ENCODE measurements at regions not wholly inside any gene's neighbourhood (a gene's known extent, or its start where the extent isn't known, plus 50 kb on each side); places are given as distances from the start of the nearest gene placed in this dataset.

DNA sequence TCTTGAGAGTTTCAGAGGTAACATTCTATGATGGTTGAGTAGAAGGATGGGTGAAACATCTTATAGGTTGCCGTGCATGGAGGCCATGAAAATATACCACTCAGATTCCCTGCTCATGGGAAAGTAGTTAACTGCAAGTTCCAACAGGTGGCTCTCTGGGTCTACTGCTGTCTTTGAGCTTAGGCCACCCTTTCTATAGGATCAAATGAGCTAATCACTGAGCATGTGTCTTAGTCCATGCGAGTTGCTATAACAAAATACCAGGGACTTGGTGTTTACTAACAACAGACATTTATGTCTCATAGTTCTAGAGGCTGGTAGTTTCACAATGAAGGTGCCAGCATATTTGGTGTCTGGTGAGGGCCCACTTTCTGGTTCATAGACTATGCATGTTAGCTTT is 144.8 kb upstream of the UNC5C start:
- Histone ChIP-seq H3K9me3 (no peaks in the 10 kb centered on the region), H3K36me3 (no peaks in the 10 kb centered on the region), H3K4me3 (no peak overlapping the region), H3K27me3 (replicated peaks; ENCODE audit: insufficient read depth) (no peaks in the 10 kb centered on the region), H3K27ac (no peak overlapping the region), H3K4me1 (replicated peaks) (no peaks in the 10 kb centered on the region)
- intact Hi-C loops (cut with DNase I): no loop called here
- DNase-seq (ENCODE audit: low spot score): no peak
- 44% methylated on average over 2 of the region's 2 CpGs for WGBS
- TF ChIP-seq POLR2AphosphoS5 (IDR thresholded peaks at IDR 0.05): no peak
- no peak for TF ChIP-seq POLR2A (IDR thresholded peaks at IDR 0.05)
- TF ChIP-seq, protein P1, sequence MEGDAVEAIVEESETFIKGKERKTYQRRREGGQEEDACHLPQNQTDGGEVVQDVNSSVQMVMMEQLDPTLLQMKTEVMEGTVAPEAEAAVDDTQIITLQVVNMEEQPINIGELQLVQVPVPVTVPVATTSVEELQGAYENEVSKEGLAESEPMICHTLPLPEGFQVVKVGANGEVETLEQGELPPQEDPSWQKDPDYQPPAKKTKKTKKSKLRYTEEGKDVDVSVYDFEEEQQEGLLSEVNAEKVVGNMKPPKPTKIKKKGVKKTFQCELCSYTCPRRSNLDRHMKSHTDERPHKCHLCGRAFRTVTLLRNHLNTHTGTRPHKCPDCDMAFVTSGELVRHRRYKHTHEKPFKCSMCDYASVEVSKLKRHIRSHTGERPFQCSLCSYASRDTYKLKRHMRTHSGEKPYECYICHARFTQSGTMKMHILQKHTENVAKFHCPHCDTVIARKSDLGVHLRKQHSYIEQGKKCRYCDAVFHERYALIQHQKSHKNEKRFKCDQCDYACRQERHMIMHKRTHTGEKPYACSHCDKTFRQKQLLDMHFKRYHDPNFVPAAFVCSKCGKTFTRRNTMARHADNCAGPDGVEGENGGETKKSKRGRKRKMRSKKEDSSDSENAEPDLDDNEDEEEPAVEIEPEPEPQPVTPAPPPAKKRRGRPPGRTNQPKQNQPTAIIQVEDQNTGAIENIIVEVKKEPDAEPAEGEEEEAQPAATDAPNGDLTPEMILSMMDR (IDR thresholded peaks at IDR 0.05): no peak

DNA sequence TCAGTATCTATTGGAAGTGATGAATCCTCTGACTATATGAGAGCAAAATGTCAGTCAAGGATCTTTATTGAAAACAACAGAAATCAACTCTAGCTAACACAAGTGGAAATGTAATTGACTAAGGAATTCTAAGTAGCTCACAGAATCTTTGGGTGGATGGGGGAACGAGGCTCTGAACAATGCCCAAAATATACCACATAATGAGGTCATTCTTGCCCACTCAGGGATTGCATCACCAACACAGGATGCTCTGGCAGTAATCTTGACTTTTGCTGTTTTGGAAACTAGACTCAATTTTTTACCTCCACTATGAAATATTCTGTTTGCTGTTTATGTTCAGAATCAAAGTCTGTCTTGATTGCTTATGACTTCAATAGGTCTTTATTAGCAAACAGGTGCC is 127.4 kb upstream of the UNC5C start:
- DNase-seq (ENCODE audit: low spot score): no peak
- no peaks in the 10 kb centered on the region for H3K9me3 ChIP-seq
- TF ChIP-seq, protein P1 (IDR thresholded peaks at IDR 0.05): no peak
- TF ChIP-seq POLR2A (IDR thresholded peaks at IDR 0.05): no peak
- TF ChIP-seq POLR2AphosphoS5 (IDR thresholded peaks at IDR 0.05): no peak

DNA sequence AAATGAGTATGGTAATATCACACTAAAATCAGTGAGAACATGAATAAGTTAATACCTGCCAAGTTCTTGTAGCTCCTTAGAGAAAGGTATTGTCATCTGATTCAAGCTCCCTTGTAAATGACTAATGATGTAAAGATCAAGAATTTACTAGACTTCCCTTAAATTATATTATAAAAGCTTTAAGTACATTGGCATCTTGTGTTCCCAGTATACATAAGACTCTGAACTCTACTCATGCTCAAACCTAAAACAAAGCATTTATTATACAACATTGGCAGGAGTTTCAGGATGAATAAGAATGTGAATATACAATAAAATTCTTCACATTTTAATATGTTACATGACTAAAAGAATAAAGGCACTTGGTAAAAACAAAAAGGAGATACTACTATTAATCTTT is 126.8 kb upstream of the UNC5C start:
- H3K4me3 ChIP-seq: no peak overlapping the region
- DNase-seq (ENCODE audit: low spot score): no peak
- TF ChIP-seq POLR2AphosphoS5 (IDR thresholded peaks at IDR 0.05): no peak
- TF ChIP-seq, protein P1 (IDR thresholded peaks at IDR 0.05): no peak
- TF ChIP-seq POLR2A (IDR thresholded peaks at IDR 0.05): no peak
- H3K27ac ChIP-seq: no peak overlapping the region
- no peaks in the 10 kb centered on the region for H3K27me3 ChIP-seq (replicated peaks; ENCODE audit: insufficient read depth)
- no peaks in the 10 kb centered on the region for H3K36me3 ChIP-seq
- no peaks in the 10 kb centered on the region for H3K9me3 ChIP-seq
- no peaks in the 10 kb centered on the region for H3K4me1 ChIP-seq (replicated peaks)
- intact Hi-C loops (cut with DNase I): no loop called here

More for the DNA sequence above, 127.4 kb upstream of the UNC5C start:
- no peaks in the 10 kb centered on the region for H3K27me3 ChIP-seq (replicated peaks; ENCODE audit: insufficient read depth)
- intact Hi-C loops (cut with DNase I): no loop called here
- no peaks in the 10 kb centered on the region for H3K36me3 ChIP-seq
- H3K4me1 ChIP-seq (replicated peaks): no peaks in the 10 kb centered on the region
- H3K4me3 ChIP-seq: no peak overlapping the region
- 44% methylated on average over 1 of the region's 1 CpG for WGBS
- no peak overlapping the region for H3K27ac ChIP-seq

DNA sequence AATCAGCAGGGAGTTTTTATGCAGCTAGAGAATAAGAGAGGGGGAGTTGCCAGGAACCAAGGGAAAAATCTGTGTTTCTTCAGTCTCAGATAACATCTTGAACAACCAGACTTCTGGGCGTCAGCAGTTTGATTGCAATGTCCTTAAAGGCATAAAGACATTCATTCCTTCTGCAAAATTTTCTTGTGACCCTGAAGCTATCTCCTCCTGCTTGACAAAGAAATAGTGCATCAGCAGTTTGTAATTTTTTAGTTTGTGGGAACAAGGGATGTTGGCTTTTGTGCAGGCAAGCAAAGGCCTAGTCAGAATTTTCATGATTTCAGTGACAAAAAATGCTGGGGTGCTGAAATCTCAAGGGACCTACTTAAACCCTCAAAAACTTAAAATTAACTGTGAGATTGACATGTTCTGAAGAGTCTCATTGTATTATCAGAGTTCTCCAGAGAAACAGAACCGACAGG is 125.8 kb upstream of the UNC5C start:
- intact Hi-C loops (cut with DNase I): no loop called here
- no peaks in the 10 kb centered on the region for H3K9me3 ChIP-seq
- H3K27ac ChIP-seq: no peak overlapping the region
- no peak for TF ChIP-seq POLR2AphosphoS5 (IDR thresholded peaks at IDR 0.05)
- TF ChIP-seq, protein P1 (IDR thresholded peaks at IDR 0.05): no peak
- TF ChIP-seq POLR2A (IDR thresholded peaks at IDR 0.05): no peak
- 24% methylated on average over 2 of the region's 2 CpGs for WGBS
- no peak for DNase-seq (ENCODE audit: low spot score)
- no peak overlapping the region for H3K4me3 ChIP-seq
- no peaks in the 10 kb centered on the region for H3K36me3 ChIP-seq
- no peaks in the 10 kb centered on the region for H3K27me3 ChIP-seq (replicated peaks; ENCODE audit: insufficient read depth)
- H3K4me1 ChIP-seq (replicated peaks): no peaks in the 10 kb centered on the region

DNA sequence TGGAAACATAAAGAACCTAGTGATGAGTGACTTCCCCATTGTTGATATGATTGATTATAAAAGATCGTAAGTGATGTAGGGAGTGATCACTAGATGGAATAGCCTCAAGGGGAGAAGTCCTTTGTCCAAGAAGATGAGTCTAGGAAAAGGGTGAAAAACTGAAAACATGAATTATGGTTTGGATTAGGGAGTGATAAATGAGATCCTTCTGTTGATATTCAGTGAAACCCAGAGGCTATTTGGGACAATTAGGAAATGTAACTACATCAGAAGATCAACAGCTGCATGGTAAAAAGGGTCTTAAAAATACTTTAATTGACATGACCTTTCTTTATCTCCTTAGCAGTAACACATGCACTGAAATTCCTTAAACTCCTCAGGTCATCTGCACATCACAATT is 124.0 kb upstream of the UNC5C start:
- intact Hi-C loops (cut with DNase I): no loop called here
- Histone ChIP-seq H3K27ac (no peak overlapping the region), H3K9me3 (no peaks in the 10 kb centered on the region), H3K27me3 (replicated peaks; ENCODE audit: insufficient read depth) (no peaks in the 10 kb centered on the region), H3K4me3 (no peak overlapping the region), H3K4me1 (replicated peaks) (no peaks in the 10 kb centered on the region), H3K36me3 (no peaks in the 10 kb centered on the region)
- no peak for DNase-seq (ENCODE audit: low spot score)
- TF ChIP-seq POLR2A (IDR thresholded peaks at IDR 0.05): no peak
- no peak for TF ChIP-seq POLR2AphosphoS5 (IDR thresholded peaks at IDR 0.05)
- TF ChIP-seq, protein P1 (IDR thresholded peaks at IDR 0.05): no peak
- 82% methylated on average over 1 of the region's 1 CpG for WGBS
